ENCODE measurements at regions not wholly inside any gene's neighbourhood (a gene's known extent, or its start where the extent isn't known, plus 50 kb on each side); places are given as distances from the start of the nearest gene placed in this dataset.
"Not testable (repeated sequence)": the region's sequence is repeated elsewhere in the genome, so short reads cannot be mapped to it uniquely, and the experiment has no call there.

DNA sequence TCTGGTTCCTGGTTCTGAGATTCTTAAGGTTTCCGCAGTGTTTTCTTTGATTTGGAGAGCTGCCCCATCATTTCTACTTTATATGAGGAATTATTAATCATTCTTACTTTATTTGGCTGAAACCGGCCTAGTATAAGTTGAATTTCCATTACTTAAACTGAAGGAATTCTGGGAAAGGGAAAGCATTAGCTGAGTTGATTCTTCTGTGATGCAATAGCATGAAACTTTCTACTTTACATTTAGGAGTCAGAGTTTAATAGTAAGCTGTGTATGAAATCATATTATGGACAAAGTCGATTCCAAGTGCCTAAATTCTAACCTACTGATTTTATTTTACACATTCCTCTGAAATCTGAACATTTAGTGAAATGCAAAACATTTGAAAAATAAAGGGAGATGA lies 1269.7 kb upstream of the ZEB2 start:
- WGBS (ENCODE audit: insufficient coverage) = no CpG with 5 or more reads among the region's 3 CpGs

GRCh38 chr2:145787597-145788361 lies 1267.9 kb upstream of the ZEB2 start:
- H3K27ac ChIP-seq (ENCODE audit: low read depth, low read length); H3K36me3 ChIP-seq (ENCODE audit: control insufficient read depth, insufficient read depth, low read length); H3K9me3 ChIP-seq (ENCODE audit: control insufficient read depth, insufficient read depth, low read length); DNase-seq (ENCODE audit: low read depth in 4 of 6, low spot score in 6 of 6); H3K4me1 ChIP-seq (ENCODE audit: control insufficient read depth, insufficient read depth, low read length); H3K27me3 ChIP-seq (ENCODE audit: control insufficient read depth, insufficient read depth, low read length); H3K4me3 ChIP-seq (ENCODE audit: low read depth, low read length): not testable (repeated sequence)
- WGBS (ENCODE audit: insufficient coverage) = 83% methylated on average over 1 of the region's 6 CpGs

More for the DNA sequence above, 1269.7 kb upstream of the ZEB2 start:
- Histone ChIP-seq H3K27me3 (ENCODE audit: control insufficient read depth, insufficient read depth, low read length) (no peaks in the 10 kb centered on the region), H3K4me3 (ENCODE audit: low read depth, low read length) (no peak overlapping the region), H3K36me3 (ENCODE audit: control insufficient read depth, insufficient read depth, low read length) (no peaks in the 10 kb centered on the region), H3K9me3 (ENCODE audit: control insufficient read depth, insufficient read depth, low read length) (peaks cover 1% of the 10 kb centered on the region), H3K27ac (ENCODE audit: low read depth, low read length) (no peak overlapping the region), H3K4me1 (ENCODE audit: control insufficient read depth, insufficient read depth, low read length) (no peaks in the 10 kb centered on the region)
- no peak for DNase-seq (ENCODE audit: low read depth in 4 of 6, low spot score in 6 of 6)

DNA sequence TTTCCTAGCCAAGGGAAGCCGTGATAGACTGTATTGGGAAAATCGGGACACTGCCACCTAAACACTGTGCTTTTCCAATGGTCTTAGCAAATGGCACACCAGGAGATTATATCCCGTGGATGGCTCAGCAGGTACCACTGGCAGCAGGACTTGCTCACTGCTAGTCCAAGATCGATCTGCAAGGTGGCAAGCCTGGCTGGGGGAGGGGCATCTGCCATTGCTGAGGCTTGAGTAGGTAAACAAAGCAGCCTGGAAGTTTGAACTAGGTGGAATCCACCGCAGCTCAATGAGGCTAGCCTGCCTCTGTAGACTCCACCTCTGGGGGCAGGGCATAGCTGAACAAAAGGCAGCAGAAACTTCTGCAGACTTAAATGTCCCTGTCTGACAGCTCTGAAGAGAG lies 1262.7 kb upstream of the ZEB2 start:
- H3K27me3 ChIP-seq (ENCODE audit: control insufficient read depth, insufficient read depth, low read length); H3K4me1 ChIP-seq (ENCODE audit: control insufficient read depth, insufficient read depth, low read length); H3K36me3 ChIP-seq (ENCODE audit: control insufficient read depth, insufficient read depth, low read length); H3K9me3 ChIP-seq (ENCODE audit: control insufficient read depth, insufficient read depth, low read length); H3K27ac ChIP-seq (ENCODE audit: low read depth, low read length); DNase-seq (ENCODE audit: low read depth in 4 of 6, low spot score in 6 of 6); H3K4me3 ChIP-seq (ENCODE audit: low read depth, low read length): not testable (repeated sequence)
- WGBS (ENCODE audit: insufficient coverage) = 91% methylated on average over 2 of the region's 5 CpGs

DNA sequence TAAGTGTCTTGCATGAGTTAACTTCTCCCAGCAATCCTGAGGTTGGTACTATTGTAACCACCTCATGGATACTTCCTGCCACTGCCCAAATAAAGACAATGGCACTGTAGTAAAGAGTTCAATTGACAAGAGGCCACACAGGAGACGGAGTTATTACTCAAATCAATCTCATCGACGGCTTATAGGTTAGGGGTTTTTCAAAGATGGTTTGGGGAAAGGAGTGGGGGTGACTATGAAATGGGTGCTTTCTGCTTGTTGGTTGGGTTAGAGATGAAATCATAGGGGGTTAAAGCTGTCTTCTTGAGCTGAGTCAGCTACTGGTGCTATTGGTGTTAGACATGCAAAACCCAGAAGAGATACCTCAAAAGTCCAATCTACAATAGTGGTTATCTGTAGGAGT lies 1258.0 kb upstream of the ZEB2 start:
- Histone ChIP-seq H3K27ac (ENCODE audit: low read depth, low read length) (no peak overlapping the region), H3K27me3 (ENCODE audit: control insufficient read depth, insufficient read depth, low read length) (no peaks in the 10 kb centered on the region), H3K4me1 (ENCODE audit: control insufficient read depth, insufficient read depth, low read length) (no peaks in the 10 kb centered on the region), H3K9me3 (ENCODE audit: control insufficient read depth, insufficient read depth, low read length) (no peaks in the 10 kb centered on the region), H3K4me3 (ENCODE audit: low read depth, low read length) (no peak overlapping the region), H3K36me3 (ENCODE audit: control insufficient read depth, insufficient read depth, low read length) (no peaks in the 10 kb centered on the region)
- WGBS (ENCODE audit: insufficient coverage) = 93% methylated on average over 3 of the region's 3 CpGs
- DNase-seq (ENCODE audit: low read depth in 4 of 6, low spot score in 6 of 6) = no peak

GRCh38 chr2:145777297-145777696 lies 1257.4 kb upstream of the ZEB2 start:
- 100% methylated on average over 2 of the region's 2 CpGs for WGBS (ENCODE audit: insufficient coverage)
- Histone ChIP-seq H3K9me3 (ENCODE audit: control insufficient read depth, insufficient read depth, low read length) (no peaks in the 10 kb centered on the region), H3K36me3 (ENCODE audit: control insufficient read depth, insufficient read depth, low read length) (no peaks in the 10 kb centered on the region), H3K27ac (ENCODE audit: low read depth, low read length) (no peak overlapping the region), H3K4me3 (ENCODE audit: low read depth, low read length) (no peak overlapping the region), H3K27me3 (ENCODE audit: control insufficient read depth, insufficient read depth, low read length) (no peaks in the 10 kb centered on the region), H3K4me1 (ENCODE audit: control insufficient read depth, insufficient read depth, low read length) (no peaks in the 10 kb centered on the region)
- DNase-seq (ENCODE audit: low read depth in 4 of 6, low spot score in 6 of 6) = no peak

- Histone ChIP-seq H3K36me3 (ENCODE audit: control insufficient read depth, insufficient read depth, low read length) (no peaks in the 10 kb centered on the region), H3K27ac (ENCODE audit: low read depth, low read length) (no peak overlapping the region), H3K4me1 (ENCODE audit: control insufficient read depth, insufficient read depth, low read length) (no peaks in the 10 kb centered on the region), H3K4me3 (ENCODE audit: low read depth, low read length) (no peak overlapping the region), H3K27me3 (ENCODE audit: control insufficient read depth, insufficient read depth, low read length) (no peaks in the 10 kb centered on the region), H3K9me3 (ENCODE audit: control insufficient read depth, insufficient read depth, low read length) (no peaks in the 10 kb centered on the region)
- no CpG with 5 or more reads among the region's 2 CpGs for WGBS (ENCODE audit: insufficient coverage)
- DNase-seq (ENCODE audit: low read depth in 4 of 6, low spot score in 6 of 6) = no peak
Observed at GRCh38 chr2:145775591-145775990, 1255.7 kb upstream of the ZEB2 start.

DNA sequence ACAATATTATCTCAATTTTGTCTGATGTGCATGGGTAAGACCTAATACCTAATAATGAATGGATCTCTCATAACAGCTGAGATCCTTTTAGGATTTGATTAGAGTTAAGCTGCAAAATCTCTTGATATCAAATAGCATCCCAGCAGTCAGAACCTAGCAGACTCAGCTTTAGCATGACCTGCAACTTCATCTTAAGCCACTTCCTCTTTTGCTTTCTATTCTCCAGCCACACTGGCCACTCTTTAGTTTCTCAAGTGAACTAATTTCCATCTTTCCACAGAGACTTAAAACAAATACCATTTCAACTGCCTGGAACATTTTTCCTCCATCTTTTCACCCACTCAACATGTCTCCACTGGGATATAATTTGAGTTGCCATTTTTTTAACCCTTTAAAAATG lies 1251.6 kb upstream of the ZEB2 start:
- no peak for DNase-seq (ENCODE audit: low read depth in 4 of 6, low spot score in 6 of 6)
- H3K4me1 ChIP-seq (ENCODE audit: control insufficient read depth, insufficient read depth, low read length) = no peaks in the 10 kb centered on the region
- H3K4me3 ChIP-seq (ENCODE audit: low read depth, low read length) = no peak overlapping the region
- H3K27ac ChIP-seq (ENCODE audit: low read depth, low read length) = no peak overlapping the region
- no peaks in the 10 kb centered on the region for H3K9me3 ChIP-seq (ENCODE audit: control insufficient read depth, insufficient read depth, low read length)
- H3K27me3 ChIP-seq (ENCODE audit: control insufficient read depth, insufficient read depth, low read length) = no peaks in the 10 kb centered on the region
- H3K36me3 ChIP-seq (ENCODE audit: control insufficient read depth, insufficient read depth, low read length) = no peaks in the 10 kb centered on the region

GRCh38 chr2:145769011-145769716 lies 1249.2 kb upstream of the ZEB2 start:
- H3K27me3 ChIP-seq (ENCODE audit: control insufficient read depth, insufficient read depth, low read length) = no peaks in the 10 kb centered on the region
- peak in 1 of 6 donors; percentile 5 for DNase-seq (ENCODE audit: low read depth in 4 of 6, low spot score in 6 of 6)
- no peak overlapping the region for H3K27ac ChIP-seq (ENCODE audit: low read depth, low read length)
- no peaks in the 10 kb centered on the region for H3K9me3 ChIP-seq (ENCODE audit: control insufficient read depth, insufficient read depth, low read length)
- no CpG with 5 or more reads among the region's 5 CpGs for WGBS (ENCODE audit: insufficient coverage)
- no peaks in the 10 kb centered on the region for H3K4me1 ChIP-seq (ENCODE audit: control insufficient read depth, insufficient read depth, low read length)
- no peaks in the 10 kb centered on the region for H3K36me3 ChIP-seq (ENCODE audit: control insufficient read depth, insufficient read depth, low read length)
- H3K4me3 ChIP-seq (ENCODE audit: low read depth, low read length) = no peak overlapping the region

DNA sequence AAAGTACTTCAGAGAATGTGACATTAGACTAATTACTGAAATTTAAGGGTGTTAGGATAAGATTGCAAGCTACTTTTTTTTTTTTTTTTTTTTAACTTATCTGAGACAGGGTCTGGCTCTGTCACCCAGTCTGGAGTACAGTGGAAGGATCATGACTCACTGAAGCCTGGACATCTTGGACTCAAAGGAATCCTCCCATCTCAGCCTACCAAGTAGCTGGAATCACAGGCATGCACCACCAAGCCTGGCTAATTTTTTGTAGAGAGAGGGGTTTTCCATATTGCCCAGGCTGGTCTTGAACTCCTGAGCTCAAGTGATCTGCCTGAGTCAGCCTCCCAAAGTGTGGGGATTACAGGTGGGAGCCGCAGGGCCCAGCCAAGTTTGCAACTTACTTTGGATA lies 1246.0 kb upstream of the ZEB2 start:
- Histone ChIP-seq H3K27me3 (ENCODE audit: control insufficient read depth, insufficient read depth, low read length) (no peaks in the 10 kb centered on the region), H3K4me1 (ENCODE audit: control insufficient read depth, insufficient read depth, low read length) (no peaks in the 10 kb centered on the region), H3K4me3 (ENCODE audit: low read depth, low read length) (no peak overlapping the region), H3K27ac (ENCODE audit: low read depth, low read length) (no peak overlapping the region), H3K9me3 (ENCODE audit: control insufficient read depth, insufficient read depth, low read length) (no peaks in the 10 kb centered on the region), H3K36me3 (ENCODE audit: control insufficient read depth, insufficient read depth, low read length) (no peaks in the 10 kb centered on the region)
- WGBS (ENCODE audit: insufficient coverage) = no CpG with 5 or more reads among the region's 1 CpG
- no peak for DNase-seq (ENCODE audit: low read depth in 4 of 6, low spot score in 6 of 6)

- H3K27ac ChIP-seq (ENCODE audit: low read depth, low read length) = no peak overlapping the region
- peak in 5 of 6 donors; percentile 17 to 80 (median 23) for DNase-seq (ENCODE audit: low read depth in 4 of 6, low spot score in 6 of 6)
- H3K27me3 ChIP-seq (ENCODE audit: control insufficient read depth, insufficient read depth, low read length) = no peaks in the 10 kb centered on the region
- H3K36me3 ChIP-seq (ENCODE audit: control insufficient read depth, insufficient read depth, low read length) = no peaks in the 10 kb centered on the region
- H3K9me3 ChIP-seq (ENCODE audit: control insufficient read depth, insufficient read depth, low read length) = no peaks in the 10 kb centered on the region
- WGBS (ENCODE audit: insufficient coverage) = 32% methylated on average over 3 of the region's 6 CpGs
- H3K4me1 ChIP-seq (ENCODE audit: control insufficient read depth, insufficient read depth, low read length) = no peaks in the 10 kb centered on the region
- H3K4me3 ChIP-seq (ENCODE audit: low read depth, low read length) = no peak overlapping the region
Observed at GRCh38 chr2:145764631-145765030, 1244.7 kb upstream of the ZEB2 start.
